ENCODE measurements at regions not wholly inside any gene's neighbourhood (a gene's known extent, or its start where the extent isn't known, plus 50 kb on each side); places are given as distances from the start of the nearest gene placed in this dataset.

- H3K27me3 ChIP-seq (ENCODE audit: insufficient read depth, low read length): no peaks in the 10 kb centered on the region
- no peaks in the 10 kb centered on the region for H3K36me3 ChIP-seq (ENCODE audit: insufficient read depth, low read length)
- H3K4me3 ChIP-seq (ENCODE audit: low read length): no peak overlapping the region
- no peaks in the 10 kb centered on the region for H3K9me3 ChIP-seq (ENCODE audit: low read length)
- no peak overlapping the region for H2AFZ ChIP-seq (ENCODE audit: low read depth, low read length)
- no peaks in the 10 kb centered on the region for H3K4me1 ChIP-seq (ENCODE audit: insufficient read depth, low read length)
Observed at GRCh38 chr22:49036513-49036912, 791.2 kb downstream of the BRD1 start.

- no peak overlapping the region for H2AFZ ChIP-seq (ENCODE audit: low read depth, low read length)
- H3K4me3 ChIP-seq (ENCODE audit: low read length): no peak overlapping the region
- no peaks in the 10 kb centered on the region for H3K9me3 ChIP-seq (ENCODE audit: low read length)
- H3K36me3 ChIP-seq (ENCODE audit: insufficient read depth, low read length): no peaks in the 10 kb centered on the region
- H3K27me3 ChIP-seq (ENCODE audit: insufficient read depth, low read length): no peaks in the 10 kb centered on the region
- H3K4me1 ChIP-seq (ENCODE audit: insufficient read depth, low read length): no peaks in the 10 kb centered on the region
Observed at GRCh38 chr22:49035818-49036457, 791.7 kb downstream of the BRD1 start.

GRCh38 chr22:49034836-49035817 is 792.5 kb downstream of the BRD1 start:
- no peaks in the 10 kb centered on the region for H3K36me3 ChIP-seq (ENCODE audit: insufficient read depth, low read length)
- no peaks in the 10 kb centered on the region for H3K9me3 ChIP-seq (ENCODE audit: low read length)
- no peak overlapping the region for H2AFZ ChIP-seq (ENCODE audit: low read depth, low read length)
- no peaks in the 10 kb centered on the region for H3K4me1 ChIP-seq (ENCODE audit: insufficient read depth, low read length)
- H3K4me3 ChIP-seq (ENCODE audit: low read length): no peak overlapping the region
- H3K27me3 ChIP-seq (ENCODE audit: insufficient read depth, low read length): no peaks in the 10 kb centered on the region

- no peak overlapping the region for H3K4me3 ChIP-seq (ENCODE audit: low read length)
- no peaks in the 10 kb centered on the region for H3K9me3 ChIP-seq (ENCODE audit: low read length)
- H3K27me3 ChIP-seq (ENCODE audit: insufficient read depth, low read length): no peaks in the 10 kb centered on the region
- H3K36me3 ChIP-seq (ENCODE audit: insufficient read depth, low read length): no peaks in the 10 kb centered on the region
- H2AFZ ChIP-seq (ENCODE audit: low read depth, low read length): no peak overlapping the region
- no peaks in the 10 kb centered on the region for H3K4me1 ChIP-seq (ENCODE audit: insufficient read depth, low read length)
Observed at GRCh38 chr22:49033616-49034015, 794.1 kb downstream of the BRD1 start.

- Histone ChIP-seq H3K36me3 (ENCODE audit: insufficient read depth, low read length) (no peaks in the 10 kb centered on the region), H2AFZ (ENCODE audit: low read depth, low read length) (no peak overlapping the region), H3K9me3 (ENCODE audit: low read length) (no peaks in the 10 kb centered on the region), H3K4me3 (ENCODE audit: low read length) (no peak overlapping the region), H3K27me3 (ENCODE audit: insufficient read depth, low read length) (no peaks in the 10 kb centered on the region), H3K4me1 (ENCODE audit: insufficient read depth, low read length) (no peaks in the 10 kb centered on the region)
Observed at GRCh38 chr22:49032821-49033220, 794.9 kb downstream of the BRD1 start.

- Histone ChIP-seq H3K36me3 (ENCODE audit: insufficient read depth, low read length) (no peaks in the 10 kb centered on the region), H2AFZ (ENCODE audit: low read depth, low read length) (no peak overlapping the region), H3K9me3 (ENCODE audit: low read length) (no peaks in the 10 kb centered on the region), H3K4me1 (ENCODE audit: insufficient read depth, low read length) (no peaks in the 10 kb centered on the region), H3K27me3 (ENCODE audit: insufficient read depth, low read length) (no peaks in the 10 kb centered on the region), H3K4me3 (ENCODE audit: low read length) (no peak overlapping the region)
Observed at GRCh38 chr22:49031746-49032330, 795.8 kb downstream of the BRD1 start.

- Histone ChIP-seq H3K9me3 (ENCODE audit: low read length) (no peaks in the 10 kb centered on the region), H3K4me1 (ENCODE audit: insufficient read depth, low read length) (no peaks in the 10 kb centered on the region), H3K27me3 (ENCODE audit: insufficient read depth, low read length) (no peaks in the 10 kb centered on the region), H2AFZ (ENCODE audit: low read depth, low read length) (no peak overlapping the region), H3K36me3 (ENCODE audit: insufficient read depth, low read length) (no peaks in the 10 kb centered on the region), H3K4me3 (ENCODE audit: low read length) (no peak overlapping the region)
Observed at GRCh38 chr22:49028111-49028510, 799.6 kb downstream of the BRD1 start.

GRCh38 chr22:49027368-49027670 is 800.4 kb downstream of the BRD1 start:
- H3K4me3 ChIP-seq (ENCODE audit: low read length): no peak overlapping the region
- no peaks in the 10 kb centered on the region for H3K9me3 ChIP-seq (ENCODE audit: low read length)
- H3K4me1 ChIP-seq (ENCODE audit: insufficient read depth, low read length): no peaks in the 10 kb centered on the region
- H2AFZ ChIP-seq (ENCODE audit: low read depth, low read length): no peak overlapping the region
- no peaks in the 10 kb centered on the region for H3K27me3 ChIP-seq (ENCODE audit: insufficient read depth, low read length)
- H3K36me3 ChIP-seq (ENCODE audit: insufficient read depth, low read length): no peaks in the 10 kb centered on the region

- H3K9me3 ChIP-seq (ENCODE audit: low read length): no peaks in the 10 kb centered on the region
Observed at GRCh38 chr22:49026494-49027367, 800.9 kb downstream of the BRD1 start.

GRCh38 chr22:49025791-49026493 is 801.7 kb downstream of the BRD1 start:
- H3K4me1 ChIP-seq (ENCODE audit: insufficient read depth, low read length): no peaks in the 10 kb centered on the region
- no peaks in the 10 kb centered on the region for H3K27me3 ChIP-seq (ENCODE audit: insufficient read depth, low read length)
- no peaks in the 10 kb centered on the region for H3K9me3 ChIP-seq (ENCODE audit: low read length)
- no peaks in the 10 kb centered on the region for H3K36me3 ChIP-seq (ENCODE audit: insufficient read depth, low read length)
- H2AFZ ChIP-seq (ENCODE audit: low read depth, low read length): no peak overlapping the region
- no peak overlapping the region for H3K4me3 ChIP-seq (ENCODE audit: low read length)

More at GRCh38 chr22:49026494-49027367, 800.9 kb downstream of the BRD1 start:
- H3K4me3 ChIP-seq (ENCODE audit: low read length): no peak overlapping the region
- no peaks in the 10 kb centered on the region for H3K36me3 ChIP-seq (ENCODE audit: insufficient read depth, low read length)
- no peak overlapping the region for H2AFZ ChIP-seq (ENCODE audit: low read depth, low read length)
- no peaks in the 10 kb centered on the region for H3K4me1 ChIP-seq (ENCODE audit: insufficient read depth, low read length)
- no peaks in the 10 kb centered on the region for H3K27me3 ChIP-seq (ENCODE audit: insufficient read depth, low read length)

- H3K36me3 ChIP-seq (ENCODE audit: insufficient read depth, low read length): no peaks in the 10 kb centered on the region
- H3K9me3 ChIP-seq (ENCODE audit: low read length): no peaks in the 10 kb centered on the region
- H3K27me3 ChIP-seq (ENCODE audit: insufficient read depth, low read length): no peaks in the 10 kb centered on the region
- H3K4me1 ChIP-seq (ENCODE audit: insufficient read depth, low read length): no peaks in the 10 kb centered on the region
- H3K4me3 ChIP-seq (ENCODE audit: low read length): no peak overlapping the region
- no peak overlapping the region for H2AFZ ChIP-seq (ENCODE audit: low read depth, low read length)
Observed at GRCh38 chr22:49024775-49025440, 802.8 kb downstream of the BRD1 start.

Measured in neuron (in vitro differentiated cells).